ENCODE measurements at regions not wholly inside any gene's neighbourhood (a gene's known extent, or its start where the extent isn't known, plus 50 kb on each side); places are given as distances from the start of the nearest gene placed in this dataset.

GRCh38 chr20:61120595-61121515 is 131.2 kb upstream of the CDH4 start:
- no peak for DNase-seq

- no peak for DNase-seq
These were observed 130.4 kb upstream of the CDH4 start for GRCh38 chr20:61121661-61122060.

GRCh38 chr20:61123286-61123685 is 128.8 kb upstream of the CDH4 start:
- no peak for DNase-seq

GRCh38 chr20:61123751-61124368 is 128.2 kb upstream of the CDH4 start:
- DNase-seq: no peak

GRCh38 chr20:61125076-61125475 is 127.0 kb upstream of the CDH4 start:
- DNase-seq: no peak

- DNase-seq: no peak
These were observed 126.4 kb upstream of the CDH4 start for GRCh38 chr20:61125546-61126180.

- no peak for DNase-seq
These were observed 125.5 kb upstream of the CDH4 start for GRCh38 chr20:61126369-61127195.

- no peak for DNase-seq
These were observed 124.6 kb upstream of the CDH4 start for GRCh38 chr20:61127311-61128039.

GRCh38 chr20:61128701-61129269 is 123.3 kb upstream of the CDH4 start:
- DNase-seq: no peak

- DNase-seq: no peak
These were observed 122.8 kb upstream of the CDH4 start for GRCh38 chr20:61129311-61129710.

GRCh38 chr20:61130156-61130555 is 121.9 kb upstream of the CDH4 start:
- DNase-seq: no peak

- no peak for DNase-seq
These were observed 120.1 kb upstream of the CDH4 start for GRCh38 chr20:61131944-61132343.

GRCh38 chr20:61133611-61134010 is 118.5 kb upstream of the CDH4 start:
- DNase-seq: no peak

- DNase-seq: no peak
These were observed 117.6 kb upstream of the CDH4 start for GRCh38 chr20:61134296-61135030.

GRCh38 chr20:61135266-61135665 is 116.8 kb upstream of the CDH4 start:
- no peak for DNase-seq

- no peak for DNase-seq
These were observed 116.1 kb upstream of the CDH4 start for GRCh38 chr20:61135968-61136367.

- DNase-seq: no peak
These were observed 113.5 kb upstream of the CDH4 start for GRCh38 chr20:61138566-61138965.

GRCh38 chr20:61139031-61139430 is 113.0 kb upstream of the CDH4 start:
- DNase-seq: no peak

- DNase-seq: no peak
These were observed 111.5 kb upstream of the CDH4 start for GRCh38 chr20:61140576-61140975.

- DNase-seq: no peak
These were observed 106.0 kb upstream of the CDH4 start for GRCh38 chr20:61146023-61146422.

- DNase-seq: no peak
These were observed 102.4 kb upstream of the CDH4 start for GRCh38 chr20:61149636-61150035.

Data from activated CD4-positive, CD25-positive, alpha-beta regulatory T cell (primary cell).